ENCODE measurements at regions not wholly inside any gene's neighbourhood (a gene's known extent, or its start where the extent isn't known, plus 50 kb on each side); places are given as distances from the start of the nearest gene placed in this dataset.

- no peak for TF ChIP-seq CTCF (IDR thresholded peaks at IDR 0.05; ENCODE audit: insufficient read depth, low read length)
- TF ChIP-seq GABPA (IDR thresholded peaks at IDR 0.05; ENCODE audit: low read depth): no peak
- TF ChIP-seq REST (IDR thresholded peaks at IDR 0.05; ENCODE audit: insufficient replicate concordance, low read depth): no peak
- TF ChIP-seq POLR2AphosphoS5 (IDR thresholded peaks at IDR 0.05; ENCODE audit: low read depth): no peak
- no peak for TF ChIP-seq SPI1 (IDR thresholded peaks at IDR 0.05; ENCODE audit: borderline replicate concordance, low read depth)
Observed at GRCh38 chr9:7227951-7228350, 470.2 kb downstream of the KDM4C start.

Data from HL-60 (cell line).